ENCODE measurements at regions not wholly inside any gene's neighbourhood (a gene's known extent, or its start where the extent isn't known, plus 50 kb on each side); places are given as distances from the start of the nearest gene placed in this dataset.

DNA sequence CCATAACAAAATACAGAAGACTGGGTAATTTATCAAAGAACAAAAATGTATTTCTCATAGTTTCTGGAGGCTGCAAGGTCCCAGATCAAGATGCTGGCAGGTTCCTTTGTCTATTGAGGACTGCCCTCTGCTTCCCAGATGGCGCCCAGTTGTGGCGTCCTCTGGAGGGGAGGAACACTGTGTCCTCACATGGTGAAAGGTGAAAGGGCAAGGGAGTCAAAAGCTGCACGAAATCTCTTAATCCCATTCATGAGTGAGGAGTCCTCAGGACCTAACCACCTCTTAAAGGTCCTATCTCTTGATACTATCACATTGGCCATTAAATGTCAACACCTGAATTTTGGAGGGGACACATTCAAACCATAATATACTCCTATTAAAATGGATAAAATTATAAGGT lies 79.3 kb upstream of the IRF2BP2 start:
- no peak for DNase-seq
- H3K27ac ChIP-seq (ENCODE audit: insufficient read length, low read depth, low read length): no peak overlapping the region

More for the DNA sequence above, 79.3 kb upstream of the IRF2BP2 start:
- Histone ChIP-seq H3K9me3 (ENCODE audit: control insufficient read depth, low read depth, low read length) (no peaks in the 10 kb centered on the region), H3K4ac (ENCODE audit: low read depth, low read length) (no peak overlapping the region), H4K91ac (ENCODE audit: insufficient read length, low read depth, low read length) (no peak overlapping the region), H4K8ac (replicated peaks; ENCODE audit: insufficient read length, low read depth, low read length) (no peak overlapping the region), H3K9ac (ENCODE audit: extremely low read depth, insufficient read length, low read length) (no peak overlapping the region), H2AK5ac (ENCODE audit: insufficient read length, low read length) (no peak overlapping the region), H2BK20ac (ENCODE audit: low read depth, low read length, poor library complexity, severe bottlenecking) (no peak overlapping the region), H3K23ac (ENCODE audit: insufficient read length, low read depth, low read length) (no peak overlapping the region), H3K27me3 (ENCODE audit: insufficient read depth, low read length) (no peaks in the 10 kb centered on the region), H4K5ac (ENCODE audit: insufficient read length, low read depth, low read length) (no peak overlapping the region), H4K20me1 (ENCODE audit: control insufficient read depth, insufficient read depth, insufficient read length) (no peaks in the 10 kb centered on the region), H3K79me2 (ENCODE audit: insufficient read depth, low read length) (no peaks in the 10 kb centered on the region), H3K18ac (ENCODE audit: insufficient read length, low read depth, low read length) (no peak overlapping the region), H3K56ac (ENCODE audit: insufficient read length, low read depth, low read length) (no peak overlapping the region), H3K4me1 (ENCODE audit: insufficient read depth, low read length) (peaks cover 1% of the 10 kb centered on the region; the same call in 1 of the 2 replicates), H2BK15ac (ENCODE audit: low read depth, low read length) (no peak overlapping the region), H3T11ph (ENCODE audit: low read length) (no peak overlapping the region), H2BK120ac (ENCODE audit: low read depth, low read length, poor library complexity, severe bottlenecking) (no peak overlapping the region), H3K4me2 (ENCODE audit: insufficient read depth, insufficient read length, low read length) (no peak overlapping the region), H3K79me1 (ENCODE audit: insufficient read depth, low read depth, low read length, poor library complexity, severe bottlenecking) (no peaks in the 10 kb centered on the region), H3K14ac (ENCODE audit: insufficient read depth, low read length) (no peak overlapping the region), H2AFZ (ENCODE audit: low read length) (no peak overlapping the region), H2BK5ac (ENCODE audit: insufficient read length, low read length) (no peak overlapping the region), H3K23me2 (ENCODE audit: insufficient read length, low read depth, low read length, poor library complexity, severe bottlenecking) (no peaks in the 10 kb centered on the region), H2BK12ac (ENCODE audit: insufficient read length, low read depth, low read length) (no peak overlapping the region)
- TF ChIP-seq, protein P1, sequence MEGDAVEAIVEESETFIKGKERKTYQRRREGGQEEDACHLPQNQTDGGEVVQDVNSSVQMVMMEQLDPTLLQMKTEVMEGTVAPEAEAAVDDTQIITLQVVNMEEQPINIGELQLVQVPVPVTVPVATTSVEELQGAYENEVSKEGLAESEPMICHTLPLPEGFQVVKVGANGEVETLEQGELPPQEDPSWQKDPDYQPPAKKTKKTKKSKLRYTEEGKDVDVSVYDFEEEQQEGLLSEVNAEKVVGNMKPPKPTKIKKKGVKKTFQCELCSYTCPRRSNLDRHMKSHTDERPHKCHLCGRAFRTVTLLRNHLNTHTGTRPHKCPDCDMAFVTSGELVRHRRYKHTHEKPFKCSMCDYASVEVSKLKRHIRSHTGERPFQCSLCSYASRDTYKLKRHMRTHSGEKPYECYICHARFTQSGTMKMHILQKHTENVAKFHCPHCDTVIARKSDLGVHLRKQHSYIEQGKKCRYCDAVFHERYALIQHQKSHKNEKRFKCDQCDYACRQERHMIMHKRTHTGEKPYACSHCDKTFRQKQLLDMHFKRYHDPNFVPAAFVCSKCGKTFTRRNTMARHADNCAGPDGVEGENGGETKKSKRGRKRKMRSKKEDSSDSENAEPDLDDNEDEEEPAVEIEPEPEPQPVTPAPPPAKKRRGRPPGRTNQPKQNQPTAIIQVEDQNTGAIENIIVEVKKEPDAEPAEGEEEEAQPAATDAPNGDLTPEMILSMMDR (conservative IDR thresholded peaks at IDR 0.05): no peak
- no peaks in the 10 kb centered on the region; the same call in 1 of the 2 replicates for H3K27me3 Mint-ChIP-seq (ENCODE audit: low read depth)
- H3K4me1 Mint-ChIP-seq: peaks cover 3 to 4% of the 10 kb centered on the region in 2 experiments
- H3K4me3 Mint-ChIP-seq: no peak overlapping the region
- H3K27ac Mint-ChIP-seq: no peak overlapping the region
- peaks cover 10 to 16% of the 10 kb centered on the region in 2 experiments for H3K9me3 Mint-ChIP-seq
- H3K36me3 Mint-ChIP-seq (ENCODE audit: insufficient read depth in 1 of 3, low read depth in 3 of 3): peaks cover 5 to 17% (median 8%) of the 10 kb centered on the region in 3 experiments; a peak in 6 of 7 replicates
- WGBS (ENCODE audit: extremely low coverage, insufficient read length, low lambda C conversion rate): no CpG with 5 or more reads among the region's 3 CpGs

Data from H9 (cell line).